Amygdala (tissue), 56 donors: ENCODE measurements at regions not wholly inside any gene's neighbourhood (a gene's known extent, or its start where the extent isn't known, plus 50 kb on each side); places are given as distances from the start of the nearest gene placed in this dataset.

Experiments used
- DNase-seq, 56 donors: peaks; one replicate each; lab custom pipeline; 2025; lab: John Stamatoyannopoulos, UW

DNA sequence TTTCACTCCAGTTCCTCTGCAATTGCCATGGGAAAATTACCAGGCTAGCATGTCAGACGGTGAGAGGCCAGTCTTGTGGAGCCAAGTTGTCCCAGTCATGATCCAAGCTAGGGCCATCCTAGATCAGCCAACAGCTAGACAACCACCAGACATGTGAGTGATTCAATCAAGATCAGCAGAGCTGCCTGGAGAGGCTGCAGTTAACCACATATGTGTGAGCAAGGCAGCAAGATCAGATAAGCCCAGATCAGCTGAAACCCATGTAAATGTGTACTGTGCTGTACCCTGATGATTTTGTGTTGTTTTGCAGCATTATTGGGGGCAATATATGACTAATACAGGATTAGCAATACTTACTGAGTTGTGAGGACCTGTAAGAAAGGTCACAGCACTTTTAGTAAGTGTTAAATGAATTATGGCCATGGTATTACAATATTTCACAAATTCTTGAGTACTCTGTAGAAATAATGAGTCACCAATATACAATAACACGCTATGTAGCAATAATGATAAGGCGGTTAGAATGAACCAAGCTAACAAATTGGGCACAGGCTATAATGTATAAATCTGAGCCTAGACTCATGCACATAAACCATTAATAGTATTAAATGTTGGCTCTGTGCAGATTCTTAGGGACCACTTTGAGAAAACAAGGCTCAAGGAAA, 91.4 kb downstream of the SUDS3 start:
- no peak for DNase-seq

DNA sequence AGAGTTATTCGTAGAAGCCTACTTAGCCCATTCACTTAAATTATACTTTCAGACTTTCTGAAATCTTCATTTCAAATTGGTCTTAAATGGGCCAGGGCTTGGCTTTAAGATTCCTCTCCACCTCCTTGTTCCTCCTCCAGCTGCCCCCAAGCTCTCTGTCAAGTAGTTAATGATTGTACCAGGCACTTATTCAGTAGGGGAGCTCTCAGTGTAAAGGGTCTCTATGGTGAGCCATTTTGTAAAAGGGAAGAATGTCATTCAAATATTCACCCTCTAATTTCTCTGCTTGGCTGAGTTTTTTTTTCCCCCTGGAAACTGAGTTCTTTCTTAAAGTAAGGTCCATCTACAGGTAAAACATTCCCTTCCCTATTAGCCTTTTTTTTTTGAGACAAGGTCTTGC, 96.6 kb downstream of the SUDS3 start:
- DNase-seq: no peak

DNA sequence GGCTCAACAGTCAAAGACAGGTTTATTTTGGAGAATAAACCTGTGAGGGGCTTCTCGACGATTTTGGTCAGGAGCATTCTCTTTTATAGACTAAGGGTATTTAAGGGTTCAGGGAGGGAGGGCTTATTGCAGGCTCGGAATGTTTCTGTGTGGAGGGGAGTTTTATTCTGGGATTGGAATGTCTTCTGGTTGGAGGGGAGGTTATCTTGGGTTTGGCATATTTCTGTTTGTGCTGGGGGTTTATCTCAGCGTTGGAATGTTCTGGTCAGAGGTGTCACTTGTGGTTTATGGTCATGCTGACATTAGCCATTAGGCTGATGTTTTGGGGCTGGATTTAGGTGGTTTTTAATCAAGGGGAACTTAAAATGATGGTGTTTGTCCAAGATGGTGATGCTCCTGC, 103.9 kb downstream of the SUDS3 start:
- DNase-seq: no peak

DNA sequence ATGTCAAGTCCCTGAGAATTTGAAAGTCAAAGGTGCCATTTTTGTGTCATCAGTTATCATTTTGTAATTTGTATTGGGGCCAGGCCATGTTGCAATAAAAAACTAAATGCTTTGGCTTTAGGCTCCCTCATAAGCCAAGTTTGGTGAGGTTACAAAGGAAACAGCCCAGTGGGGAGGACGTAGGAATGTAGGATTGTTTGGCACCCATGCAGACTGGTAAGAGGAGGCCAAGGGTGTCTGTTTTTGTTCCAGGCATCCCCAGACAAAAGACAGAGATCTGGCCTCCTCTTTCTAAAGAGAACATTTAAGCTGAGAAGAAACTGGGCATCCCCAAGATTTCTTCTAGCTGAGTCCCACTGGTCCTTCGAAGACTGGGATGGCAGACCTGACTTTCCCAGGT, 111.7 kb downstream of the SUDS3 start:
- DNase-seq: no peak

DNA sequence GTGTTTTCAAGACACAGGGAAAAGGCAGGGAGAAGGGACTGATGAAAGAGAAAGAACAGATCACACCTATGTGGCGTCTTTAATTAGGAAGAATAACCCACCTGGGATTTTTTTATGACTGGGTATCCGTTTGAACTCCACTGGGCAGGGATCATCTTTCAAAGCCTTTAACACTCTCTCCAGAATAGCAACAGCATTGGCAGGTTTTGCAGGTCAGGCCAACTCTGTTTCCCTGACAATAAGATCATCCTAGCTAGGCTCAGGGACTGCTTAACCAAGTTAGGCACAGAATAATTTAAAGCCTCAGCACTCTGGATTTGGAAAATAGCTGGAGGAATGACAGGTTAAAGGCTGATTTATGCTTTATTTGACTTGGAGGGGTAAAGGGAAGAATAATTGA, 117.6 kb downstream of the SUDS3 start:
- DNase-seq: no peak

DNA sequence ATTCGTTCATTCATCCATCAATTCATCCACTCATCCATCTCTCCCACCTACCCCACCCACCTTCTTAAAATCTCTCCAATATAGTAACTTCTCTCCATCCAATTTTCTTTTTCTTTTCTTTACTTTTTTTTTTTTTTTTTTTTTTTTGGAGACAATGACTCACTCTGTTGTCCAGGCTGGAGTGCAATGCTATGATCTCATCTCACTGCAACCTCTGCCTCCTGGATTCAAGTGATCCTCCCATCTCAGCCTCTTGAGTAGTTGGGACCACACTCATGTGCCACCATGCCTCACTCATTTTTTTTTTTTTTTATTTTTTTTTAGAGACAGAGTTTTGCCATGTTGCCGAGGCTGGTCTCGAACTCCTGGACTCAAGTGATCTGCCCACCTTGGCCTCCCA, 118.4 kb downstream of the SUDS3 start:
- DNase-seq: no peak

DNA sequence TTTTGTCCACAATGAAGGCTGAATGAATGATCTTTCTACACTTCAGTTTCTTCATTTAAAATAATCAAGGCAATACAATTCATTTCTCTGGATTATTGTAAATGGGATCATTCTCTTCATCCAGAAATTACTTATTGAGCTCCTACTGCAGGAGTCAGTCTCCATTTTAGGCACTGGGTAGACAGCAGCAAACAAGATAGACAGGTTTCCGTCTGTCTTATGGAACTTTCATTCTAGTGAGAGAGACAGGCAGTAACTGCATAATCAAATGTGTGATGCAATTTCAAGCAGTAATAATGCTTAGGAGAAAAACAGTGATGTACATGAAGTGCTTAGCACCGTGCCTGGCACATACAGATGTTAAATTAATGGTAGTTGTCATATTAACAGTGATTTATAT, 118.9 kb downstream of the SUDS3 start:
- no peak for DNase-seq

DNA sequence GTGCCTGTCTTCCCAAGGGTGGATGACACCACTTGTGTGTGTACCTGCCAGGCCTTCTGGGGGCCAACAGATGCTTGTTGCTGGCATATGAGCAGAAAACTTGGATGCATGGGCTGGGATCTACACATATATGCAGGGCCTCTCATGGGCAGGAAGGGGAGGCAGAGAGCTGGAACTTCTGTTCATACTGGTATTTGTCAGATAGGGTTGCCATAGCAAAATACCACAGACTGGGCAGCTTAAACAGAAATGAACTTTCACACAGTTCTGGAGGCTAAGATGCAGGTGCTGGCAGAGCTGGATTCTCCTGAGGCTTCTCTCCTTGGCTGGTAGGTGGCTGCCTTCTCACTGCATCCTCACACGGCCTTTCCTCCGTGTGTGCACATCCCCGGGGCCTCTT, 121.8 kb downstream of the SUDS3 start:
- DNase-seq: no peak

DNA sequence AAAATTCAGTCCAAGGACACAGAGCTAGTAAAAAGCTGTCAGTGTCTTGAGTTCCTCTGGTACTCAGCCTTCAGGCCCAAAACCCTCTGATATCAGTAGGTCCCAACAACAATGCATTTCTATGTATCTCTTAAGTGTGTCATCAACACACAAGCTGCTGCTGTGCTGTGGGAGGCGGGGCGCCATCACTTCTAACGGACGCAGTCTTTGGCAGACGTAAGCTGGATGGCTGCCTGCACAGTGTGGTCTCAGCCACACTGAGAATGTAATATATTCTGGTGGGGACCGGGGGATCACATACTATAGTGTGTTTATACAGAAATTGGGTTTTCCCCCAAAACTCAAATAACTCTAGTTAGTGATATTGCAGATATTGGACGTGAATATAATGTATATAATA, 123.9 kb downstream of the SUDS3 start:
- DNase-seq: no peak

DNA sequence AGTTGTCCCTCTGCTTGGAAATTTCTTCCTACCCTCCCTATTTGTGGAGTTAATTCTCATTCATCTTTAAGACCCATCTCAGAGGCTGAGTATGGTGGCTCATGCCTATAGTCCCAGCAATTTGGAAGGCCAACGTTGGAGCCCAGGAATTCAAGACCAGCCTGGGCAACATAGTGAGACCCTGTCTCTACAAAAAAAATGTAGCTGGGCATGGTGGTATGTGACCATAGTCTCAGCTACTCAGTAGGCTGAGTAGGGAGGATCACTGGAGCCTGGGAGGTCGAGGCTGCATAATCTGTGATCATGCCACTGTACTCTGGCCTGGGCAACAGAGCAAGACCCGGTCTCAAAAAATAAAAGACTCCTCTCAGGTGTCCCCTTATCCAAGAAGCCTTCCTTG, 125.1 kb downstream of the SUDS3 start:
- DNase-seq: no peak

DNA sequence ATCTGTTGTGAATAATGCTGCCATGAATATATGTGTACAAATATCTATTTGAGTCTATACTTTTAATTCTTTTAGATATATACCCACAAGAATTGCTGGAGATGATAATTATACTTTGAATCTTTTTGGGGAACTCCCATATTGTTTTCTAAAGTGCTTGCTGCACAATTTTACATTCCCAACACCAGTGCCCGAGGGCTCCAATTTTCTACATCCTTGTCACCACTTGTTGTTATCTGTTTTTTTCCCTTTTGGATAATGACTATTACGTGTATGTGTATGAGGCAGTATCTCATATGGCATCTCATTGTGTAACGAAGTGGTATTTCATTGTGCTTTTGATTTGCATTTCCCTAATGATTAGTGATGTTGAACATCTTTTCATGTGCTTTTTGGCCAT, 127.1 kb downstream of the SUDS3 start:
- DNase-seq: no peak

DNA sequence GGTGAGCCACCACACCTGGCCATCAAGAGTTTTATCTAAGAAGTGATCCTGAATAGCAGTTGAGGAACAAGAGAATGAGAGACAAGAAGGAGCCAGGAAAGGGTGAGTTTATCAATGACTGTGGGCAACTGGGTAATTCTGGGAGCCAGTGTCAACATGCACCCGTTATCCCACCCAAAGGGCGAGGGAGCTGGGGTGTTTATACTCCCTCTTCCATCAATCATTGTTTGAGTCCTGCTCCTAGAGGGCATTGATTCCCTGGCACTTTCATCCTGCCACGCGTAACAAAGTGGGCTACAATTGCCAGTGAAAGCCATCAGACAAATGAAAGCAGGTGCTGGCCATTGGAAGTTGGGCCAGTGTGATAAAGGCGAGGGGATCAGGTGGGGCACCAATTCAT, 136.3 kb downstream of the SUDS3 start:
- DNase-seq: no peak

DNA sequence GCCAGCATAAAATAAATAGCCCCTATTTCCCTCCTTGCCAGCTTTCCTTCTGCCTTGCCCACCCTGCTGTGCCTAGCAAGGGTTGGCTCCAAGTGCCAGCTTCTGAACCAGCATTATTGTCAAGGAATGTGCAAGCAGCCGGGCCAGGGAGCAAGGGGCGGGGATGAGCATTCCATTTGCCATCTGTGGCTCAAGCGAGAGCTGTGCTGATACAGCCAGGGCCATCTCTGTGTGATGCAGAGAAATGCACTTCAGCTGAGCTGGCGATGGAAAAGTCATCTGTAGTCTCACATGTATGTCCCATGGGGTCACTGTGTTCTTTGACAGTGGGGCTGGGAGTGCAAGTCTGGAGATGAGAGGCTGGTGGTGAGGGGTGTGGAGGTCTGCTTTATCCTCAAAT, 137.3 kb downstream of the SUDS3 start:
- DNase-seq: no peak

DNA sequence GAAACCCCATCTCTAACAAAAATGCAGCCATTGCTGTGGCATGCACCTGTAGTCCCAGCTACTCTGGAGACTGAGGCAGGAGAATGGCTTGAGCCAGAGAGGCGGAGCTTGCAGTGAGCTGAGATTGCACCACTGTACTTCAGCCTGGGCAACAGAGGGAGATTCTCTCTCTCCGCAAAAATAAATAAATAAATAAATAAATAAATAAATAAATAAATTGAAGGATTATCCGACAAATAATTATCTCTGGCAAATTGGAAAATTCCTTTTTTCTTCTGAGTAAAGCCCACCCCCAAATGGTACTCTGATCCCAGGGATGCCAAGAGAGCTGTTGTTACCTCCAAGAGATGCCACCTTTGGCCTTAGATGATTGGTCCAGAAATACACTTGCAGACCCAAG, 137.9 kb downstream of the SUDS3 start:
- DNase-seq: no peak

DNA sequence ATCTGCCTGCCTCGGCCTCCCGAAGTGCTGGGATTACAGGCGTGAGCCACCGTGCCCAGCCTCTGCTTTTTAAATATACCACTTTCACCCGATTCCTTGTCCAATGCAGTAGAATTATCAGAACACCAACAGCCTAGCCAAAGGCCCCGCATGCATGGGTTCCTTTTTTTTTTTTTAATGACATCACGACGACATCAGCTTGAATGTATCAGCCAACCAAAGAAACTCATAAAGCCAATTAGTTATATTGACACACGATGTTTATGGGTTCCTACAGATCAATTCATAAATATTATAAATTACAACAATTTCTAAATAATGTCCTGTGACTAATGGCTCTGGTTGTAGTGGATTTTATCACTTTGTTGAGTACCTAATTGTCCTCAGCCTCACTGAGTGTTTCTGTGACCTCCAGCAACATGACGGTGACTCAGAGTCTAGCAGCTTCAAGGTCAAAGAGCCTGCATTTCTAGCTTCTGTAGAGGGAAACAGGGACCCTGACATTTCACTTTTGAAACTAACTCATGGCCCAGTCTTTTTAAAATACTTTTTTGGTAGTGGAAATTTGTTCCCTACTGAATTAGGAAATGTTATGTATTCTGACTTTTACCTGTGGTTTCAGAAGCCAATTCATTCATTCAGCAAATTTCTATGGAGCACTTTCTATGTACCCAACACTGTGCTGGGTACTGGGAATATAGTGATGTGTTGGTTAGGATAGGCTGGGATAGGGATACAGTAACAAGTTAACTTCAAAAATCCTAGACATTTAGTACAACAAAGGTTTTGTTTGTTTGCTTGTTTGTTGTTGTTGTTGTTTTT, 144.1 kb downstream of the SUDS3 start:
- no peak for DNase-seq

DNA sequence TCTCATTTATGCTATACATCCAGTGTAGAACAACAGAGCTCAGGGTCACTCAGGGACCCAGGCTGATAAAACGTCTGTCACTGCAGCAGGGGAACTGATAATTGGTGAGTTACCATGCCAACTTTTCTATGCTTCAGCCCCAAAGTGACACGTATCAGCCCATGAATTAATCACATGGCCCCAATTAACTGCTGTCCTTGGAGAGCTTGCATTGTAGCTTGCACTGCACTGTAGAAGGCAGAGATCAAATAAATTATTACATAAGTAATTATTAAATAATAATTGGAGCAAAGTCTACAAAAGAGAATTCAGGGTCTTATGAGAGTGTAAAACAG, 144.6 kb downstream of the SUDS3 start:
- no peak for DNase-seq

DNA sequence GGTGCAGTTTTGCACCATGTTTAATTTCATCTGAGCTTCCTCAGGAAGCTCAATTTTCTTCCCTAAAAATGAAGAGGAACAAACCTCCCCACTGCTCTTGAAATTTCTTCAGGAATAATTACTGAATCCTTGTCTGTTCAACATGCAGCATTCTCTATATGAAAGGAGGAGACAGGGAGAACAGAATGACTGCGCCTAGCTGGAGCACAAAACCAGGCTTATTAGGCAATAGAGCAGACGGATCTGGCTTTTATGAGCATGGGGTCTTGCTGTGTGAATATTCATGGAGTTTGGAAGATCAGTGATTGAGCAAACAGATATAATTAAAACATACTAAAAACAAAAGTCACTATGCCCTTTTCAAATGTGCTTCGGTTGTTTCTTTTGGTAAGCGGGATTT, 148.1 kb downstream of the SUDS3 start:
- no peak for DNase-seq

DNA sequence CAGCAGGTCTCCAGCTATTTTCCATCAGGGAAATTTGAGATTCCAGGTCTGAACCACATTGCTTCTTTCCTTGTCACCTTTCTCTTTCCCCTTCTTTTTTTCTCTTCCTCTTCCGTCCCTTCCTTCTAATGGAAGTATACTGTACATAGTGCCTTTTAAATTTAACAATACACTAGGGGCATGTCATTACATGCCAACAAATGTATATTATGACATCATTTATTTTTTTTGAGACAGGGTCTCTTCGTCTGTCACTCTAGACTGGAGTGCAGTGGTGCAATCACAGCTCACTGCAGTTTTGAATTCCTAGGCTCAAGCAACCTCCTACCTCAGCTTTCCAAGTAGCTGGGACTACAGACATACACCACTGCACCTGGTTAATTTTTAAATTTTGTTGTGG, 148.9 kb downstream of the SUDS3 start:
- DNase-seq: no peak

DNA sequence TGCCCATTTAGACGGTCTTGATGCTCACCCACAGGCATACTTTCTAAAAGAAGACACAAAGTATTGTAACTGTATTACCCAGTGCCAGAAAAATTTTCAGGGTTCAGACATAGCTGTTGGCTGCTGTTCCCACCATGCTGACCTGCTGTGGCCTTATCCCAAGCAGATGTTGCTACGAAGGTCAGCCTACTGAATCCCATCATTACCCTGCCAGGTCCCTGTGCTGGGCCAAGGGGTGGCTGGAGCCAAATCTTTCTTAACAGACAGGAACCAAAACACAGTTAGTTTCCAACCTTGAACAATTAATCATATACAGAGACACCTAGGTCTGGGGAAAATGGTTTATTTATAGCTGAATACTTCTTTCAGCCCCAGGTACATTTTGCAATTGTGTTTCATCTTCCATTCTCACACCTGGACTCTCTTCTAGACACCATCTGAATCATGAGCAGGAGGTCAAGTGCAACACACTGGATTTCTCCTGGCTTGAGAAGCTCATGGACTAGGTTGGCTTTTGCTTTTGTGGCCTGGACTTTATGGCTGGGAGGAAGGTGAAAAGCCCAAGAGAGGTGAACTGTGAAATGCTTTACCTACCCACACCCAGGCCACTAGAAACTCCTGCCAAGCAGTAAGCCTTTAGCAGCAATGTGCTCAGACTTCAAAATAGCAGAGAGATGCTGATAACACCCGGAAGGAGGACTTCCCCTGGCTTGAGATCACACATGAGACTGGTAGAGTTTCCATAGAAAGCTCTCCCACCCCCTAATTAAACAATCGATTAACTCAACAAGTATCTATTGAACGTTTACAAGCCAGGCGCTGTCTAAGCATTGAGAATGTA, 150.1 kb downstream of the SUDS3 start:
- no peak for DNase-seq

DNA sequence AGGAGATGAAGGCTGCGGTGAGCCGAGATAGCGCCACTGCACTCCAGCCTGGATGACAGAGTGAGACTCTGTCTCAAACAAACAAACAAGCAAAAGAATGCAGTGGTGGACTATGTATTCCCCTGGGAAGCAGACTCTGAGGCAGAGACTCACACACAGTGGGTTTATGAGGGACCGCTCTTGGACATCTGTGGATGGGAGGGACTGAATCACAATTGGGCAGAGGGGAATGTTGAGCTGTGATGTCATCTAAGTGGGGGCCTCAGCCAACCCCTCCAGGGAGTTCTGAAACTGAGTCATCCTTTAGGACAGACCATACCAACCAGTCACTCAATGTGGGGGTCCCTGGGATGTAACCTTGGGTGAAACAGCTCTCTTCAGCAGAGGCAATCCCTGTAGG, 151.0 kb downstream of the SUDS3 start:
- no peak for DNase-seq

DNA sequence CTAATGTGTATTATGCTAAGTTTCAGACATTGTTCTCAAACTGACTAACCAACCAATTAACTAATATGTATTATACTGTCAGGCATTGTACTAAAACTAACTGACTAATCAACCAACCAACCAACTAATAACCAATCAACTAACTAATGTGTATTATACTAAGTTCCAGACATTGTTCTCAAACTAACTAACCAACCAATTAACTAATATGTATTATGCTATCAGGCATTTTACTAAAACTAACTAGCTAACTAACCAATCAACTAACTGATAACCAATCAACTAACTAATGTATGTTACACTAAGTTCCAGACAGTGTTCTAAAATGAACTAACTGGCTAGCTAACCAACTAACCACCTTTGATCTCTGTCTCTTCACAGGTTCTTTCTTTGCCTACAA, 152.3 kb downstream of the SUDS3 start:
- DNase-seq: no peak

DNA sequence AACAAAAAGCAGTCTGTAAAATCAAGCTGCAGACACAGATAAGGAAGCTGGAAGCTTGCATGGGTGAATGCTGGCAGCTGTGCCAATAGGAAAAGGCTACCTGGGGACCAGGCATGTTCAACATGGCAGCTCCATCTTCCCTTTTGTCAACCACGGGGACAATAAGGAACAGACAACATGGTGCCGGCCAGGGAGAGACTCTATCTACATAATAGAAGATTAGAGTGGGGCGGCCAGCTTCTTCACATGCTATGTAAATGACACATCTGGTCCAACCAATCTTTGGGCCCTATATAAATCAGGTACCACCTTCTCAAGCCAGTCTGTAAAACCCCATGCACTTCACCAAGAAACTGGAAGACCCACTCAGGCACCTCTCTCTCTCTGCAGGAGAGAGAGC, 157.6 kb downstream of the SUDS3 start:
- no peak for DNase-seq
